ENCODE measurements at regions not wholly inside any gene's neighbourhood (a gene's known extent, or its start where the extent isn't known, plus 50 kb on each side); places are given as distances from the start of the nearest gene placed in this dataset.

GRCh38 chr16:5374184-5374583 is 276.6 kb upstream of the EEF2KMT start:
- H3K27me3 ChIP-seq (ENCODE audit: low read length): no peaks in the 10 kb centered on the region
- H3K9me3 ChIP-seq (ENCODE audit: low read length): no peaks in the 10 kb centered on the region
- H3K4me1 ChIP-seq (ENCODE audit: low read length): no peaks in the 10 kb centered on the region
- no peak overlapping the region for H3K27ac ChIP-seq (ENCODE audit: low read length)
- H3K36me3 ChIP-seq (ENCODE audit: insufficient read depth, low read length): no peaks in the 10 kb centered on the region
- H4K20me1 ChIP-seq (ENCODE audit: insufficient read depth, low read depth, low read length): no peaks in the 10 kb centered on the region
- H3K9me2 ChIP-seq (replicated peaks; ENCODE audit: insufficient read depth, low read length): no peaks in the 10 kb centered on the region
- H3K9ac ChIP-seq (ENCODE audit: low read length): no peak overlapping the region
- no peak overlapping the region for H3K4me2 ChIP-seq (ENCODE audit: low read depth, low read length, poor library complexity, severe bottlenecking)
- DNase-seq: no peak
- H2AFZ ChIP-seq (ENCODE audit: low read length): no peak overlapping the region
- no peak overlapping the region for H3K4me3 ChIP-seq (ENCODE audit: low read length)
- H3K79me2 ChIP-seq (ENCODE audit: low read length): no peaks in the 10 kb centered on the region

- H4K20me1 ChIP-seq (ENCODE audit: insufficient read depth, low read depth, low read length): no peaks in the 10 kb centered on the region
- H3K79me2 ChIP-seq (ENCODE audit: low read length): no peaks in the 10 kb centered on the region
- H3K27ac ChIP-seq (ENCODE audit: low read length): no peak overlapping the region
- H3K4me2 ChIP-seq (ENCODE audit: low read depth, low read length, poor library complexity, severe bottlenecking): no peak overlapping the region
- no peaks in the 10 kb centered on the region for H3K36me3 ChIP-seq (ENCODE audit: insufficient read depth, low read length)
- H3K9me2 ChIP-seq (replicated peaks; ENCODE audit: insufficient read depth, low read length): no peaks in the 10 kb centered on the region
- no peak overlapping the region for H3K9ac ChIP-seq (ENCODE audit: low read length)
- DNase-seq: no peak
- H2AFZ ChIP-seq (ENCODE audit: low read length): no peak overlapping the region
- no peaks in the 10 kb centered on the region for H3K9me3 ChIP-seq (ENCODE audit: low read length)
- H3K27me3 ChIP-seq (ENCODE audit: low read length): no peaks in the 10 kb centered on the region
- H3K4me1 ChIP-seq (ENCODE audit: low read length): no peaks in the 10 kb centered on the region
- no peak overlapping the region for H3K4me3 ChIP-seq (ENCODE audit: low read length)
Observed at GRCh38 chr16:5367951-5368350, 270.4 kb upstream of the EEF2KMT start.

DNA sequence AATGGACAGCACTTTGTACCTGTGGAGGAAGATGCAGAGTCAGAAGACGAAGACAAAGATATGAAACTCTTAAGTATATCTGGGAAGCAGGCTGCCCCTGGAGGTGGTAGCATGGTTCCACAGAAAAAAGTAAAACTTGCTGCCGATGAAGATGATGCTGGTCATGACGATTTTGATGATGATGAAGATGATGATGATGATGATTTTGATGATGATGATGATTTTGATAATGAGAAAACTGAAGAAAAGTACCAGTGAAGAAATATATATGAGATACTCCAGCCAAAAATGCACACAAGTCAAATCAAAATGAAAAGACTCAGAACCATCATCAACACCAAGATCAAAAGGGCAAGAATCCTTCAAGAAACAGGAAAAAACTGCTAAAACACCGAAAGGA is 268.5 kb upstream of the EEF2KMT start:
- H3K9me2 ChIP-seq (replicated peaks; ENCODE audit: insufficient read depth, low read length): no peaks in the 10 kb centered on the region
- H3K4me3 ChIP-seq (ENCODE audit: low read length): no peak overlapping the region
- no peaks in the 10 kb centered on the region for H3K79me2 ChIP-seq (ENCODE audit: low read length)
- no peaks in the 10 kb centered on the region for H3K36me3 ChIP-seq (ENCODE audit: insufficient read depth, low read length)
- no peaks in the 10 kb centered on the region for H3K9me3 ChIP-seq (ENCODE audit: low read length)
- H3K27ac ChIP-seq (ENCODE audit: low read length): no peak overlapping the region
- H3K4me2 ChIP-seq (ENCODE audit: low read depth, low read length, poor library complexity, severe bottlenecking): no peak overlapping the region
- DNase-seq: no peak
- H2AFZ ChIP-seq (ENCODE audit: low read length): no peak overlapping the region
- no peaks in the 10 kb centered on the region for H3K27me3 ChIP-seq (ENCODE audit: low read length)
- no peaks in the 10 kb centered on the region for H3K4me1 ChIP-seq (ENCODE audit: low read length)
- no peaks in the 10 kb centered on the region for H4K20me1 ChIP-seq (ENCODE audit: insufficient read depth, low read depth, low read length)
- no peak overlapping the region for H3K9ac ChIP-seq (ENCODE audit: low read length)

- H3K36me3 ChIP-seq (ENCODE audit: insufficient read depth, low read length): no peaks in the 10 kb centered on the region
- no peaks in the 10 kb centered on the region for H4K20me1 ChIP-seq (ENCODE audit: insufficient read depth, low read depth, low read length)
- no peaks in the 10 kb centered on the region for H3K27me3 ChIP-seq (ENCODE audit: low read length)
- H3K9ac ChIP-seq (ENCODE audit: low read length): no peak overlapping the region
- no peak overlapping the region for H2AFZ ChIP-seq (ENCODE audit: low read length)
- H3K9me3 ChIP-seq (ENCODE audit: low read length): no peaks in the 10 kb centered on the region
- no peaks in the 10 kb centered on the region for H3K79me2 ChIP-seq (ENCODE audit: low read length)
- H3K9me2 ChIP-seq (replicated peaks; ENCODE audit: insufficient read depth, low read length): no peaks in the 10 kb centered on the region
- H3K4me2 ChIP-seq (ENCODE audit: low read depth, low read length, poor library complexity, severe bottlenecking): no peak overlapping the region
- no peaks in the 10 kb centered on the region for H3K4me1 ChIP-seq (ENCODE audit: low read length)
- H3K4me3 ChIP-seq (ENCODE audit: low read length): no peak overlapping the region
- DNase-seq: no peak
- no peak overlapping the region for H3K27ac ChIP-seq (ENCODE audit: low read length)
Observed at GRCh38 chr16:5364186-5364585, 266.6 kb upstream of the EEF2KMT start.

DNA sequence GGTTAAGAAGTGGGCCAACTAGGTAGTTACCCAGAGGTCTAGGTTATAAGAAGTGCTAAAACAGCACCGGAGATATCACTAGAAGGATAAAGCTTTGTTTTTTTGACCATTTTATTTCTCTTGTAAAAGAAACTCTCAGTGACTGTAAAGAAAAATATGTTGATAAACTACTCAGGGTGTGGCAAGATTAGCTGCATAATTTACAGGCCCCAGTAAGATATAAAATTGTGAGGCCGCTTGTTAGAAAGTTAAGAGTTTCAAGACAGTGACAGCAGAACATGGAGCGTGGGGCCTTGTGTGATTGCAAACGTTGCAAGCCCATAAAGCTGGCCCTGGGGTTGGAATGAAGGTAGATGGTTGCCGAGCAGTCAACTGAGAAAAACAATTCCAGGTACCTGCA is 263.7 kb upstream of the EEF2KMT start:
- no peak overlapping the region for H3K4me3 ChIP-seq (ENCODE audit: low read length)
- DNase-seq: no peak

GRCh38 chr16:5354645-5355044 is 257.1 kb upstream of the EEF2KMT start:
- no peak overlapping the region for H3K4me2 ChIP-seq (ENCODE audit: low read depth, low read length, poor library complexity, severe bottlenecking)
- H3K9ac ChIP-seq (ENCODE audit: low read length): no peak overlapping the region
- H3K27me3 ChIP-seq (ENCODE audit: low read length): no peaks in the 10 kb centered on the region
- no peaks in the 10 kb centered on the region for H3K9me2 ChIP-seq (replicated peaks; ENCODE audit: insufficient read depth, low read length)
- H3K9me3 ChIP-seq (ENCODE audit: low read length): no peaks in the 10 kb centered on the region
- no peak overlapping the region for H3K4me3 ChIP-seq (ENCODE audit: low read length)
- DNase-seq: no peak
- H3K27ac ChIP-seq (ENCODE audit: low read length): no peak overlapping the region
- no peaks in the 10 kb centered on the region for H3K4me1 ChIP-seq (ENCODE audit: low read length)
- H4K20me1 ChIP-seq (ENCODE audit: insufficient read depth, low read depth, low read length): no peaks in the 10 kb centered on the region
- H2AFZ ChIP-seq (ENCODE audit: low read length): no peak overlapping the region
- H3K79me2 ChIP-seq (ENCODE audit: low read length): no peaks in the 10 kb centered on the region
- H3K36me3 ChIP-seq (ENCODE audit: insufficient read depth, low read length): no peaks in the 10 kb centered on the region

More for the DNA sequence above, 263.7 kb upstream of the EEF2KMT start:
- Histone ChIP-seq H3K36me3 (ENCODE audit: insufficient read depth, low read length) (no peaks in the 10 kb centered on the region), H3K9me3 (ENCODE audit: low read length) (no peaks in the 10 kb centered on the region), H4K20me1 (ENCODE audit: insufficient read depth, low read depth, low read length) (no peaks in the 10 kb centered on the region), H3K79me2 (ENCODE audit: low read length) (no peaks in the 10 kb centered on the region), H3K4me2 (ENCODE audit: low read depth, low read length, poor library complexity, severe bottlenecking) (no peak overlapping the region), H3K9me2 (replicated peaks; ENCODE audit: insufficient read depth, low read length) (no peaks in the 10 kb centered on the region), H3K9ac (ENCODE audit: low read length) (no peak overlapping the region), H2AFZ (ENCODE audit: low read length) (no peak overlapping the region), H3K27me3 (ENCODE audit: low read length) (no peaks in the 10 kb centered on the region), H3K27ac (ENCODE audit: low read length) (no peak overlapping the region), H3K4me1 (ENCODE audit: low read length) (no peaks in the 10 kb centered on the region)

GRCh38 chr16:5349670-5350517 is 252.3 kb upstream of the EEF2KMT start:
- H3K27ac ChIP-seq (ENCODE audit: low read length): no peak overlapping the region
- no peaks in the 10 kb centered on the region for H4K20me1 ChIP-seq (ENCODE audit: insufficient read depth, low read depth, low read length)
- no peaks in the 10 kb centered on the region for H3K79me2 ChIP-seq (ENCODE audit: low read length)
- no peak for DNase-seq
- no peaks in the 10 kb centered on the region for H3K9me3 ChIP-seq (ENCODE audit: low read length)
- H3K27me3 ChIP-seq (ENCODE audit: low read length): no peaks in the 10 kb centered on the region
- no peak overlapping the region for H2AFZ ChIP-seq (ENCODE audit: low read length)
- H3K9me2 ChIP-seq (replicated peaks; ENCODE audit: insufficient read depth, low read length): no peaks in the 10 kb centered on the region
- no peak overlapping the region for H3K4me2 ChIP-seq (ENCODE audit: low read depth, low read length, poor library complexity, severe bottlenecking)
- no peak overlapping the region for H3K9ac ChIP-seq (ENCODE audit: low read length)
- H3K4me3 ChIP-seq (ENCODE audit: low read length): no peak overlapping the region
- H3K4me1 ChIP-seq (ENCODE audit: low read length): no peaks in the 10 kb centered on the region
- H3K36me3 ChIP-seq (ENCODE audit: insufficient read depth, low read length): no peaks in the 10 kb centered on the region

- Histone ChIP-seq H2AFZ (ENCODE audit: low read length) (no peak overlapping the region), H3K4me3 (ENCODE audit: low read length) (no peak overlapping the region), H3K9ac (ENCODE audit: low read length) (no peak overlapping the region), H3K9me3 (ENCODE audit: low read length) (no peaks in the 10 kb centered on the region), H3K27me3 (ENCODE audit: low read length) (no peaks in the 10 kb centered on the region), H4K20me1 (ENCODE audit: insufficient read depth, low read depth, low read length) (no peaks in the 10 kb centered on the region), H3K79me2 (ENCODE audit: low read length) (no peaks in the 10 kb centered on the region), H3K36me3 (ENCODE audit: insufficient read depth, low read length) (no peaks in the 10 kb centered on the region), H3K27ac (ENCODE audit: low read length) (no peak overlapping the region), H3K4me2 (ENCODE audit: low read depth, low read length, poor library complexity, severe bottlenecking) (no peak overlapping the region), H3K9me2 (replicated peaks; ENCODE audit: insufficient read depth, low read length) (no peaks in the 10 kb centered on the region), H3K4me1 (ENCODE audit: low read length) (no peaks in the 10 kb centered on the region)
- no peak for DNase-seq
Observed at GRCh38 chr16:5349101-5349500, 251.5 kb upstream of the EEF2KMT start.

All from Karpas-422 (cell line).